ENCODE measurements at regions not wholly inside any gene's neighbourhood (a gene's known extent, or its start where the extent isn't known, plus 50 kb on each side); places are given as distances from the start of the nearest gene placed in this dataset.

DNA sequence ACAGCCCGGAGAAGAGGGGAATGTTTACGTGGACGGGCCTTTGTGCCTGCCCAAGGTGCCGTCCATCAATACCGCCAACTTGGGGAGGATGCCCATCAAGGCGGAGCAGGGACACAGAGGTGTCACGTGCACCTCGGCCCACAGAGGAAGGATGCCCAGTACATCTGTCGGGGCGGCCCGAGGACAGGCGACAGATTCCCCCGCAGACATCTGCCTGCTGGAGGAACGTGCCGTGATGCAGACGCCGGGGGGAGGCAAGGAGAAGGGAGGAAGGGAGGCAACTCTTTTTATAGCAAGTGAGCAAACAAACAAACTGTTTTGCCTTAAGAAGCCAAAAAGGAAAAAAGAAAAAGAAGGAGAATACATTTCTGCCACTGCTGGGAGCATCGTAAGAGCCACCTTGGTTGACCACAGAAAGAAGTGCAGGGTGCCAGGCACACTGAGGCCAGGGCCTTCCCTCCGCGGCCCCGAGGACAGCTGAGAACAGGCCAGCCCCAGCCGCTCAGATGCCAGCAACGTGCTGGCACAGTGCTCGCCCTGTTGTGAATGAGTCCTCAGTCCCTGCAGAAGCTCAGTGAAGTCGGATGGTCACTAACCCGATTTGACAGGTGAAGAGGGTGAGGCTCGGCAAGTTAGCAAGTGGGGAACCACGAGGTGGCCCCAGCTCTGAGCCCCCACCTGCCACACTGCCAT, 146.4 kb downstream of the RBFOX3 start:
- no peaks in the 10 kb centered on the region for H3K36me3 ChIP-seq (ENCODE audit: control insufficient read depth, insufficient read depth, low read length)
- no peak overlapping the region for H3K4me3 ChIP-seq (ENCODE audit: insufficient read depth, low read depth, low read length, poor library complexity, severe bottlenecking)
- H3K27ac ChIP-seq (ENCODE audit: insufficient read depth, low read length, poor library complexity, severe bottlenecking), result no peak overlapping the region
- peaks cover 3% of the 10 kb centered on the region for H3K27me3 ChIP-seq (replicated peaks; ENCODE audit: control insufficient read depth, insufficient read depth, low read length, poor library complexity, severe bottlenecking)
- H3K9me3 ChIP-seq (ENCODE audit: control insufficient read depth, low read length), result no peaks in the 10 kb centered on the region
- DNase-seq, result no peak
- H3K4me1 ChIP-seq (ENCODE audit: control insufficient read depth, insufficient read depth, low read length, poor library complexity, severe bottlenecking), result no peaks in the 10 kb centered on the region

DNA sequence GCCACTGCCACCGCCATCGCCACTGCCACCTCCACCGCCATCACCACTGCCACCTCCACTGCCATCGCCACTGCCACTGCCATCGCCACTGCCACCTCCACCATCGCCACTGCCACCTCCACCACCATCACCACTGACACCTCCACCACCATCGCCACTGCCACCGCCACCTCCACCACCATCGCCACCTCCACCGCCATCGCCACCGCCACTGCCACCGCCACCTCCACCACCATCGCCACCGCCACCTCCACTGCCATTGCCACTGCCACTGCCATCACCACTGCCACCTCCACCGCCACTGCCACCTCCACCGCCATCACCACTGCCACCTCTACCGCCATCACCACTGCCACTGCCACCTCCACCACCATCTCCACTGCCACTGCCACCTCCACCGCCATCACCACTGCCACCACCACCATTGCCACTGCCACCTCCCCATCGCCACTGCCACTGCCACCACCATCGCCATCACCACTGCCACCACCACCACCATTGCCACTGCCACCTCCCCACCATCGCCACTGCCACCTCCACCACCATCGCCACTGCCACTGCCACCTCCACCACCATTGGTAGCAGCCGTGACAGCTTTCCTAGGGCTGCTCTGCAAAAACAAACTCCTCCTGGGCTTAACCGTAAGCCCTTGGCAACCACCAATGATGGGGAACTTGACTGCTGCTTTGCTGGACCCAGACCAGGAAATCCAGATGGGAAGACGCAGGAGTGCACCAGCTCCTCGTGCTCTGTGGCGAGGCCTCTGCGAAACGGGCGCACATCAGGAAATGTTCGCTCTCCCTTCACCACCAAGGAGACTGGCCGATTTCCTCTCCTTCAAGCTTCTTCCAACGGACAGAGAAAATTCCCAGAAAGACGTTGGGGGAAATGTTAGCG, 147.2 kb downstream of the RBFOX3 start:
- DNase-seq, result no peak
- Histone ChIP-seq H3K27ac (ENCODE audit: insufficient read depth, low read length, poor library complexity, severe bottlenecking) (no peak overlapping the region), H3K4me1 (ENCODE audit: control insufficient read depth, insufficient read depth, low read length, poor library complexity, severe bottlenecking) (no peaks in the 10 kb centered on the region)

DNA sequence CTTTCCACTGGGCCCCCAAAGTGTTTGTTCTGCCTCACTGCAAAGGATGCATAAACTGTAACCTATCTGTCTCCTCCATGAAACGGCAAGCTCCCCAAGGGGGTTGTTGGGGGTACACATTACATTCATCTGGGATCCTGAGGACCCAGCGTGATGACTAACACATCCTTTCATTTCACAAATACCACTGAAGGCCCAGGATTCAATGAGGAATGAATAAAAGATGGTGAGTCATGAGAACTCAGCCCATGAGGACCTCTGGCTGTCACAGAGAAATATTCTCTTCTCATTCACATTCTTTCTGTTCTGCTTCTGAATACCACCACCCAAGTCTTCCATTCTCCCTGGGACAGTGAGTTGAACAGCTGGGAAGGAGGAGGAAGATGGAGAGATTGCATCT, 149.8 kb downstream of the RBFOX3 start:
- H3K9me3 ChIP-seq (ENCODE audit: control insufficient read depth, low read length), result no peaks in the 10 kb centered on the region
- no peak for DNase-seq
- H3K4me1 ChIP-seq (ENCODE audit: control insufficient read depth, insufficient read depth, low read length, poor library complexity, severe bottlenecking), result no peaks in the 10 kb centered on the region
- no peaks in the 10 kb centered on the region for H3K27me3 ChIP-seq (replicated peaks; ENCODE audit: control insufficient read depth, insufficient read depth, low read length, poor library complexity, severe bottlenecking)
- H3K4me3 ChIP-seq (ENCODE audit: insufficient read depth, low read depth, low read length, poor library complexity, severe bottlenecking), result no peak overlapping the region
- no peaks in the 10 kb centered on the region for H3K36me3 ChIP-seq (ENCODE audit: control insufficient read depth, insufficient read depth, low read length)
- no peak overlapping the region for H3K27ac ChIP-seq (ENCODE audit: insufficient read depth, low read length, poor library complexity, severe bottlenecking)

More for the DNA sequence above, 147.2 kb downstream of the RBFOX3 start:
- Histone ChIP-seq H3K4me3 (ENCODE audit: insufficient read depth, low read depth, low read length, poor library complexity, severe bottlenecking) (no peak overlapping the region), H3K36me3 (ENCODE audit: control insufficient read depth, insufficient read depth, low read length) (no peaks in the 10 kb centered on the region), H3K9me3 (ENCODE audit: control insufficient read depth, low read length) (no peaks in the 10 kb centered on the region), H3K27me3 (replicated peaks; ENCODE audit: control insufficient read depth, insufficient read depth, low read length, poor library complexity, severe bottlenecking) (peaks cover 3% of the 10 kb centered on the region)

DNA sequence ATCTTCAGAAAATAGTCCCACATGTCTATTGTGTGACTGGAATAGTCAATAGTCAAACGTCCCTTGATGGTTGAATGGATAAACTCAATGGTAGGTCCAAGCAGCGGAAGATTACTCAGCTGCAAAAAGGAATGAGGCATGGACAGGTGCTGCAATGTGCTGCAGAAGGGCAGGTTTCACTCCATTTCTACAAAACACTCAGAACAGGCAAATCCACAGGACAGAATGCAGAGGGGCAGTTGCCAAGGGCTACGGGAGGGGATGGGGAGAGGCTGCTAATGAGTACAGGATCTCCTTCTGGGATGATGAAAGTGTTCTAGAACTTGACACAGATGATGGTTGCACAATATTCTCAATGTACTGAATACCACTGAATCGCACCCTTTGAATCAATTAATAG, 151.0 kb downstream of the RBFOX3 start:
- Histone ChIP-seq H3K27ac (ENCODE audit: insufficient read depth, low read length, poor library complexity, severe bottlenecking) (no peak overlapping the region), H3K9me3 (ENCODE audit: control insufficient read depth, low read length) (no peaks in the 10 kb centered on the region), H3K4me3 (ENCODE audit: insufficient read depth, low read depth, low read length, poor library complexity, severe bottlenecking) (no peak overlapping the region), H3K27me3 (replicated peaks; ENCODE audit: control insufficient read depth, insufficient read depth, low read length, poor library complexity, severe bottlenecking) (no peaks in the 10 kb centered on the region), H3K36me3 (ENCODE audit: control insufficient read depth, insufficient read depth, low read length) (no peaks in the 10 kb centered on the region), H3K4me1 (ENCODE audit: control insufficient read depth, insufficient read depth, low read length, poor library complexity, severe bottlenecking) (no peaks in the 10 kb centered on the region)
- no peak for DNase-seq

DNA sequence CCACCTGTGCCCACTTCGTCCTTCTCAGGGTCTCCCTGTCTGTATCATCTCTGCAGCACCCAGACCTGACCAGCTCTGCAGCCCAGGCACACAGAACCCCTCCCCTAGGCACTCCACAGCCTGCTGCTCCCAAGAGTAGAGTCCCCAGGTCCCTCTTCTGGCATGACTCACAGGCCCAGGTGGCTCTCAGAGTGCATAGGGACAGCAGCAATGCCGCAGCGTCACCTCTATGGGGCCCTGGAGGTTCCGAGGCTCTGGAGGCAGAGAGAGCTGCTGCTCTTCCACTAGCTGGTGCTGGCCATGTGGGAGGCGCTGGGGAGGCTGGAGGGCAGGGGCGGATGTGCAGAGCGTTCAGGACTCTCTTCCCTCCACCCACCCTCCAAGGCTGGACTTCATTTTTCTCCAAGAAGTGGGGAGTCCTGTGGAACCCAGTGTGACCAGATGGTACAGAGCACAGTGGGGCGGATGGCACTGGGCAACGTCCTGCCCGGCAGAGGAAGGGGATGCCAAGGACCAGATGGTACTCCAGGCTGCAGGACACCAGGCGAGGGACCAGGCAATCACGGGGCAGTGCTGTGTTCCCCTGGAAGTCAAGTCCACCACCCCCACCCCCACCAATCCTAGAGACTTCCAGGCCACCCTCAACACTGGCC, 151.7 kb downstream of the RBFOX3 start:
- no peak overlapping the region for H3K27ac ChIP-seq (ENCODE audit: insufficient read depth, low read length, poor library complexity, severe bottlenecking)
- no peaks in the 10 kb centered on the region for H3K4me1 ChIP-seq (ENCODE audit: control insufficient read depth, insufficient read depth, low read length, poor library complexity, severe bottlenecking)
- H3K36me3 ChIP-seq (ENCODE audit: control insufficient read depth, insufficient read depth, low read length), result no peaks in the 10 kb centered on the region
- no peaks in the 10 kb centered on the region for H3K9me3 ChIP-seq (ENCODE audit: control insufficient read depth, low read length)
- H3K4me3 ChIP-seq (ENCODE audit: insufficient read depth, low read depth, low read length, poor library complexity, severe bottlenecking), result no peak overlapping the region
- no peaks in the 10 kb centered on the region for H3K27me3 ChIP-seq (replicated peaks; ENCODE audit: control insufficient read depth, insufficient read depth, low read length, poor library complexity, severe bottlenecking)
- no peak for DNase-seq

DNA sequence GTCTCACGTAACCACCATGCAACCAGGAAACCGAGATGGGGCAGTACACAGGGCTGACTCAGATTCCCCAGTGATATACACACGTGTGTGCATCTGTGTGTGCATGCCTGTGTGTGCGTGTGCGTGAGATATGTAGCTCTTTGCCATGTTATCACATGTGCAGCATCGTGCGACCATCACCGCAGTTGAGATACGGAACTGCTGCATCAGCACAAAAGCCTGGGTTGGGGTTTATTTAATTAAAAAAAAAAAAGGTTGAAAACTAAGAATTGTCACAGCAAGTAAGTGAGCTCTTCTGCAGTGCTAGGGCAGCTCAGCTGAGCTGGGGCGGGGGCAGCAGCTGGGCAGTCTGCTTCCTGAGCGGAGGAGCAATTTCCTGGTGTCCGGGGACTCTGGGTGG, 152.5 kb downstream of the RBFOX3 start:
- Histone ChIP-seq H3K4me1 (ENCODE audit: control insufficient read depth, insufficient read depth, low read length, poor library complexity, severe bottlenecking) (no peaks in the 10 kb centered on the region), H3K4me3 (ENCODE audit: insufficient read depth, low read depth, low read length, poor library complexity, severe bottlenecking) (no peak overlapping the region), H3K9me3 (ENCODE audit: control insufficient read depth, low read length) (no peaks in the 10 kb centered on the region), H3K27me3 (replicated peaks; ENCODE audit: control insufficient read depth, insufficient read depth, low read length, poor library complexity, severe bottlenecking) (no peaks in the 10 kb centered on the region), H3K27ac (ENCODE audit: insufficient read depth, low read length, poor library complexity, severe bottlenecking) (no peak overlapping the region), H3K36me3 (ENCODE audit: control insufficient read depth, insufficient read depth, low read length) (no peaks in the 10 kb centered on the region)
- no peak for DNase-seq

DNA sequence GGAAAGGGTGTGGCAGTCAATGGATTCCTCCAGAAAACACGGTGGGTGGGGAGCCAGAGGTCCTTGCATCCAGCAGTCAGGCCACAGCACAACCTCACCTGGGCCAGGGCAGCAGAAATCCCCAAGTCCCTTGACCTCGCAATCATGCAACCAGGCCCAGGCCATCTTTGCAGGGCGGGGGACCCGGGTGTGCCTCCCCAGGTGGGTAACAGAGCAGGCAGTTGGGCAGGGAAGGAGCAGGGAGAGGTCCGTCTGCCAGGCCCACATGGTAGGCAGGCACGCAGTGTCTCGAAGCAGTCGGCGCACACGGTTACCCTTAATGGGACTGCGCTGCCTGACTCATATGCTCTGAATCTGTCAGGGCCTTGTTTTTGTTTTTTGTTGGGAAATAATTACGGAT, 153.0 kb downstream of the RBFOX3 start:
- H3K4me3 ChIP-seq (ENCODE audit: insufficient read depth, low read depth, low read length, poor library complexity, severe bottlenecking), result no peak overlapping the region
- H3K4me1 ChIP-seq (ENCODE audit: control insufficient read depth, insufficient read depth, low read length, poor library complexity, severe bottlenecking), result no peaks in the 10 kb centered on the region
- H3K27ac ChIP-seq (ENCODE audit: insufficient read depth, low read length, poor library complexity, severe bottlenecking), result no peak overlapping the region
- H3K36me3 ChIP-seq (ENCODE audit: control insufficient read depth, insufficient read depth, low read length), result no peaks in the 10 kb centered on the region
- no peaks in the 10 kb centered on the region for H3K27me3 ChIP-seq (replicated peaks; ENCODE audit: control insufficient read depth, insufficient read depth, low read length, poor library complexity, severe bottlenecking)
- no peak for DNase-seq
- H3K9me3 ChIP-seq (ENCODE audit: control insufficient read depth, low read length), result no peaks in the 10 kb centered on the region

DNA sequence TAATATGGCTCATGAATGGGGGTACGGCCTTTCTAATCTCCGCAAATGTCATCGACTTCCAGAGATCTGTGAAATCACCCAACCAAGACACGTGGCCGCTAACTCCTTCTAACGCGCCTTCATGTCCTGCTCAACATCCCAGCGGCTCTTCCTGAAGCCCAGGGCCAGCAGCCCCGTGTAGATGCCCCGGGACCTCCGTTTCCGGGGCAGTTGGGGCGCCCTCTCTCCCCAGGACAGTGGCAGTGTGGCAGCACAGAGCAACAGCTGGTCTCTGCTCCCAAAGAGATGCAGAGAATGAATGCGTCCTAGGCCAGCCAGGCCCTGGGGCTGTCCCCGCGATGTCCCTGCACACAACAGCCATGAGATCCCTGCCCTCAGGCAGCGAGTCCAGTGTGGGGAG, 153.5 kb downstream of the RBFOX3 start:
- Histone ChIP-seq H3K4me3 (ENCODE audit: insufficient read depth, low read depth, low read length, poor library complexity, severe bottlenecking) (no peak overlapping the region), H3K36me3 (ENCODE audit: control insufficient read depth, insufficient read depth, low read length) (no peaks in the 10 kb centered on the region), H3K27ac (ENCODE audit: insufficient read depth, low read length, poor library complexity, severe bottlenecking) (no peak overlapping the region), H3K4me1 (ENCODE audit: control insufficient read depth, insufficient read depth, low read length, poor library complexity, severe bottlenecking) (no peaks in the 10 kb centered on the region), H3K9me3 (ENCODE audit: control insufficient read depth, low read length) (no peaks in the 10 kb centered on the region), H3K27me3 (replicated peaks; ENCODE audit: control insufficient read depth, insufficient read depth, low read length, poor library complexity, severe bottlenecking) (no peaks in the 10 kb centered on the region)
- DNase-seq, result no peak

DNA sequence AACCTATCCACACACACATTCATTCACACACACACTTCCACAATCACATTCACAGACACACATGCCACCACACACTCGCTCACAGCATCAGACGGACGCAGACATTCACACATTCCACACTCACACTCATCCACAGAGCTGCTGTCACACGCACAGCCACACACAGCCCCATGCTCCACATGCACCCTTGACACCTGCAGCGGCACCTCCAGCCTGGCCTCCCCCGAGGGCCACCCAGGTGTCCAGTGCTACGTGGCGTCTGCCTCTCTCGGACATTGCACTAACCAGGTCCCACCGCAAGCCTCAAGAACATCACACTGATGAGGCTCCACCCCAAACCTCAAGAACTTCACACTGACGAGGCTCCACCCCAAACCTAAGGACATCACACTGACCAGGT, 155.2 kb downstream of the RBFOX3 start:
- DNase-seq, result no peak
- H3K36me3 ChIP-seq (ENCODE audit: control insufficient read depth, insufficient read depth, low read length), result no peaks in the 10 kb centered on the region
- no peak overlapping the region for H3K27ac ChIP-seq (ENCODE audit: insufficient read depth, low read length, poor library complexity, severe bottlenecking)
- no peaks in the 10 kb centered on the region for H3K27me3 ChIP-seq (replicated peaks; ENCODE audit: control insufficient read depth, insufficient read depth, low read length, poor library complexity, severe bottlenecking)
- H3K4me1 ChIP-seq (ENCODE audit: control insufficient read depth, insufficient read depth, low read length, poor library complexity, severe bottlenecking), result no peaks in the 10 kb centered on the region
- no peak overlapping the region for H3K4me3 ChIP-seq (ENCODE audit: insufficient read depth, low read depth, low read length, poor library complexity, severe bottlenecking)
- no peaks in the 10 kb centered on the region for H3K9me3 ChIP-seq (ENCODE audit: control insufficient read depth, low read length)

DNA sequence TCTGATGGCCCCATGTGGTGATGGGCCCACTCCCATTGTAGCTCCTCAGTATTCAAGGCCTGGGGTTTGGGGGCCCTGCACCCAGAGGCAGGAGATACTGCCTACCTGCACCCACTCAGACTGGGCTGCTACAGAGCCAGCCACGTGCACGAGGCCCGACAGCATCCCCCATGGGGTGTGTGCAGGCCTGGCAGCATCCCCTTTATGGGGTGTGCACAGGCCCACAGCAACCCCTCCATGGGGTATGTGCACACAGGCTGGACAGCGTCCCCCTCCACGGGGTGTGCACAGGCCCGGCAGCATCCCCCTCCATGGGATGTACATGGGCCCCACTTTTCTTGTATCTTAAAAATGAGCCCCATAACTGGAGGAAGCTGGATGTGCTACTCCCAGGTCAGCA, 156.0 kb downstream of the RBFOX3 start:
- no peak overlapping the region for H3K4me3 ChIP-seq (ENCODE audit: insufficient read depth, low read depth, low read length, poor library complexity, severe bottlenecking)
- H3K27me3 ChIP-seq (replicated peaks; ENCODE audit: control insufficient read depth, insufficient read depth, low read length, poor library complexity, severe bottlenecking), result no peaks in the 10 kb centered on the region
- no peaks in the 10 kb centered on the region for H3K4me1 ChIP-seq (ENCODE audit: control insufficient read depth, insufficient read depth, low read length, poor library complexity, severe bottlenecking)
- DNase-seq, result no peak
- no peaks in the 10 kb centered on the region for H3K9me3 ChIP-seq (ENCODE audit: control insufficient read depth, low read length)
- H3K36me3 ChIP-seq (ENCODE audit: control insufficient read depth, insufficient read depth, low read length), result no peaks in the 10 kb centered on the region
- H3K27ac ChIP-seq (ENCODE audit: insufficient read depth, low read length, poor library complexity, severe bottlenecking), result no peak overlapping the region
